ENCODE measurements at regions not wholly inside any gene's neighbourhood (a gene's known extent, or its start where the extent isn't known, plus 50 kb on each side); places are given as distances from the start of the nearest gene placed in this dataset.

- TF ChIP-seq EZH2 (IDR thresholded peaks at IDR 0.05; ENCODE audit: borderline replicate concordance, control insufficient read depth, low read depth, low read length) (no peak), BACH1 (IDR thresholded peaks at IDR 0.05; ENCODE audit: borderline replicate concordance) (no peak)
Measured at GRCh38 chr9:89963280-89963679, 358.5 kb downstream of the GADD45G start (continued).

- H3K4me2 ChIP-seq (ENCODE audit: control insufficient read depth, insufficient read depth): no peak overlapping the region
- ChIA-PET POLR2A (no interaction called here), RAD21 (ENCODE audit: unreplicated experiment) (no interaction called here), CTCF (interaction anchor here (1.0 kb wide), 1 partner anchor 365 kb away, joined by 3 read pairs; no protein-coding TSS in a partner anchor), SMC1A (ENCODE audit: uncharacterized antibody, unreplicated experiment) (no interaction called here)
- ATAC-seq (peak; percentile 41; the same call in 2 of the 3 replicates), DNase-seq (ENCODE audit: low read depth, low spot score) (no peak), FAIRE-seq (no peak)
- intact Hi-C loops (cut with micrococcal nuclease; ENCODE audit: unreplicated experiment): no loop called here
- H3K79me2 ChIP-seq (ENCODE audit: control insufficient read depth, insufficient read depth, low read length): no peaks in the 10 kb centered on the region
- BruUV-seq (replicated peaks): no TSS peak
- no peak overlapping the region for H3K9ac ChIP-seq (ENCODE audit: control insufficient read depth, insufficient read depth, low read length)
- H3K27ac ChIP-seq (ENCODE audit: control insufficient read depth, insufficient read depth): no peak overlapping the region
- H4K20me1 ChIP-seq (ENCODE audit: control insufficient read depth, insufficient read depth): no peaks in the 10 kb centered on the region
- H3K4me3 ChIP-seq: no peak overlapping the region
- H3K36me3 ChIP-seq (ENCODE audit: control insufficient read depth in 2 of 2, insufficient read depth in 2 of 2, low read length in 1 of 2): no peaks in the 10 kb centered on the region
- TF ChIP-seq BMI1 (IDR thresholded peaks at IDR 0.05; ENCODE audit: borderline replicate concordance): no peak
- TF ChIP-seq ZNF207 (IDR thresholded peaks at IDR 0.05; ENCODE audit: borderline replicate concordance): no peak
- TF ChIP-seq CTCF (IDR thresholded peaks at IDR 0.05 in 2 of 3, conservative IDR thresholded peaks at IDR 0.05 in 1 of 3; ENCODE audit: control insufficient read depth in 2 of 3, extremely low read depth in 1 of 3, insufficient read depth in 1 of 3, low read depth in 3 of 3, low read length in 3 of 3): no peak
- TF ChIP-seq POLR2AphosphoS2 (IDR thresholded peaks at IDR 0.05; ENCODE audit: low read depth, low read length): no peak
- no peak for TF ChIP-seq HCFC1 (IDR thresholded peaks at IDR 0.05; ENCODE audit: low read length)
- no peak for TF ChIP-seq ZNF217 (IDR thresholded peaks at IDR 0.05)
- no peak for TF ChIP-seq POLR2AphosphoS5 (IDR thresholded peaks at IDR 0.05; ENCODE audit: low read length)
- TF ChIP-seq SRF (IDR thresholded peaks at IDR 0.05; ENCODE audit: low read depth in 2 of 2, low read length in 2 of 2): no peak
- no peak for TF ChIP-seq IKZF2 (IDR thresholded peaks at IDR 0.05)
- no peak for TF ChIP-seq GATAD2B (conservative IDR thresholded peaks at IDR 0.05; ENCODE audit: low read depth)
- TF ChIP-seq JUNB (IDR thresholded peaks at IDR 0.05): no peak
- TF ChIP-seq NRF1 (conservative IDR thresholded peaks at IDR 0.05; ENCODE audit: low read depth, low read length): no peak
- TF ChIP-seq ESRRA (IDR thresholded peaks at IDR 0.05; ENCODE audit: low read length): no peak
- TF ChIP-seq CHD1 (IDR thresholded peaks at IDR 0.05; ENCODE audit: low read depth, low read length): no peak
- no peak for TF ChIP-seq IRF5 (IDR thresholded peaks at IDR 0.05; ENCODE audit: borderline replicate concordance)
- TF ChIP-seq ZNF384 (IDR thresholded peaks at IDR 0.05; ENCODE audit: borderline replicate concordance, low read depth, low read length): no peak
- no peak for TF ChIP-seq SIX5 (IDR thresholded peaks at IDR 0.05; ENCODE audit: low read depth, low read length, severe bottlenecking)
- no peak for TF ChIP-seq PAX8 (IDR thresholded peaks at IDR 0.05)
- no peak for TF ChIP-seq JUND (IDR thresholded peaks at IDR 0.05; ENCODE audit: low read depth, low read length)
- peaks cover 0 to 1% of the 10 kb centered on the region in 2 experiments; a peak in 1 of 4 replicates for H3K27me3 ChIP-seq (replicated peaks in 1 of 2; ENCODE audit: control insufficient read depth in 2 of 2, insufficient read depth in 2 of 2, low read length in 1 of 2)
- no peak overlapping the region for H2AFZ ChIP-seq (ENCODE audit: control insufficient read depth, low read depth, low read length)
- no peaks in the 10 kb centered on the region for H3K4me1 ChIP-seq (ENCODE audit: control insufficient read depth, insufficient read depth, low read length)
- WGBS (ENCODE audit: insufficient coverage, insufficient replicate concordance, low lambda C conversion rate, missing lambda C conversion rate): 11% methylated on average over 2 of the region's 2 CpGs
- in situ Hi-C loops (cut with MboI): no loop called here
- no peaks in the 10 kb centered on the region for H3K9me3 ChIP-seq (replicated peaks; ENCODE audit: control insufficient read depth, insufficient read depth, low read length)
Measured at GRCh38 chr9:89967527-89967926, 362.7 kb downstream of the GADD45G start.
